Right lobe of liver (tissue), 4 donors: ENCODE measurements at regions not wholly inside any gene's neighbourhood (a gene's known extent, or its start where the extent isn't known, plus 50 kb on each side); places are given as distances from the start of the nearest gene placed in this dataset.

Source experiments
- POLR2A ChIP-seq: fragments of 450-650 bp; IDR thresholded peaks from one replicate; pipeline ENCODE4 v1.6.1; 2017; ENCODE audit warnings: antibody characterized with exemption, mild to moderate bottlenecking
- TF ChIP-seq, protein P1 (sequence below), 4 donors: fragments of 200-600 bp in 3 of 4; fragments of 450-650 bp in 1 of 4; IDR thresholded peaks; one replicate each; pipeline versions ENCODE4 v1.5.1 to v1.8.0; 2016 to 2022; ENCODE audit warnings: antibody characterized with exemption in 4 of 4, mild to moderate bottlenecking in 2 of 4
- donor health status: DM: no; HTN: no; CAD: no.
- donor health status: DM: no; HTN: no; CAD: no.
- donor health status: DM: no; HTN: yes; CAD: no.

DNA sequence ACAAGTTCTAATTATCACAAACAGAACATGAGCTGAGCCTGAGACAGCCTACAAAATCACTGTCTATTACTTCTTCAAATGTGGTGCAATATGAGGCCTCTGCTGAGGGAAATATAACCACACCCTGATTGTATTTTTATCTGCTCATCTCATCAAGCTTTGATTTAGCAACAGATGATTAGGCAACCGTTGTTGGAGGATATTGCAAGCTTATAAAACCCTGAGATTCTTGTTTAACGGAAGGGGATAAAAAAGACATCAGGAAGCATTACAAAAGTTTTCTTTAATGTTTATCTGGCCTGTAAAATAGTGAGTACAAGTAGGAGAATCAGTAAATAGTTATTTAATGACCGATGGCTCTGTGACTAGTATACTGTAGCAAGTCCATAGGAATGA lies 108.5 kb downstream of the ZNF330 start:
- TF ChIP-seq POLR2A: no peak
- TF ChIP-seq, protein P1, sequence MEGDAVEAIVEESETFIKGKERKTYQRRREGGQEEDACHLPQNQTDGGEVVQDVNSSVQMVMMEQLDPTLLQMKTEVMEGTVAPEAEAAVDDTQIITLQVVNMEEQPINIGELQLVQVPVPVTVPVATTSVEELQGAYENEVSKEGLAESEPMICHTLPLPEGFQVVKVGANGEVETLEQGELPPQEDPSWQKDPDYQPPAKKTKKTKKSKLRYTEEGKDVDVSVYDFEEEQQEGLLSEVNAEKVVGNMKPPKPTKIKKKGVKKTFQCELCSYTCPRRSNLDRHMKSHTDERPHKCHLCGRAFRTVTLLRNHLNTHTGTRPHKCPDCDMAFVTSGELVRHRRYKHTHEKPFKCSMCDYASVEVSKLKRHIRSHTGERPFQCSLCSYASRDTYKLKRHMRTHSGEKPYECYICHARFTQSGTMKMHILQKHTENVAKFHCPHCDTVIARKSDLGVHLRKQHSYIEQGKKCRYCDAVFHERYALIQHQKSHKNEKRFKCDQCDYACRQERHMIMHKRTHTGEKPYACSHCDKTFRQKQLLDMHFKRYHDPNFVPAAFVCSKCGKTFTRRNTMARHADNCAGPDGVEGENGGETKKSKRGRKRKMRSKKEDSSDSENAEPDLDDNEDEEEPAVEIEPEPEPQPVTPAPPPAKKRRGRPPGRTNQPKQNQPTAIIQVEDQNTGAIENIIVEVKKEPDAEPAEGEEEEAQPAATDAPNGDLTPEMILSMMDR (IDR thresholded peaks at IDR 0.05): no peak
